H1 (cell line): ENCODE measurements at regions not wholly inside any gene's neighbourhood (a gene's known extent, or its start where the extent isn't known, plus 50 kb on each side); places are given as distances from the start of the nearest gene placed in this dataset.

ENCODE experiments used
- CTCF ChIA-PET: fragments of 300-600 bp; sonication (Branson Sonifier 250); formaldehyde crosslinking; loops from one replicate; lab custom pipeline; 2021; ENCODE audit not compliant: partially characterized antibody; lab: Charles Lee
- POLR2A ChIA-PET: fragments of 300-600 bp; sonication (Branson Sonifier 250); formaldehyde crosslinking; loops from one replicate; lab custom pipeline; 2021; ENCODE audit warnings: inconsistent platforms; ENCODE audit not compliant: partially characterized antibody; lab: Charles Lee
- DNase-seq, 2 experiments: peaks; one replicate each; pipeline versions ENCODE4 v3.0.0 to v3.0.0-alpha.2; 2010 to 2022; ENCODE audit warnings: low spot score in 2 of 2, low read depth in 1 of 2, mixed read lengths in 1 of 2
- FAIRE-seq: peaks from 2 replicates; lab custom pipeline; 2011; peaks lifted over from hg19 to GRCh38; lab: Jason Lieb, UNC
- H2AFZ ChIP-seq: 2 replicates; pipeline ENCODE4 v1.8.1; 2012; ENCODE audit warnings: low read length, inconsistent platforms
- H2AK5ac ChIP-seq: 2 replicates; pipeline ENCODE4 v1.6.1; 2013; ENCODE audit warnings: low read depth, low read length
- H2BK120ac ChIP-seq: replicated peaks from 2 replicates; pipeline ENCODE3; 2013; ENCODE audit warnings: low read depth, low read length, inconsistent platforms
- H2BK12ac ChIP-seq: 2 replicates; pipeline ENCODE4 v1.6.1; 2013; ENCODE audit warnings: low read depth, low read length
- H2BK15ac ChIP-seq: 2 replicates; pipeline ENCODE4 v1.6.1; 2013; ENCODE audit warnings: low read length
- H2BK20ac ChIP-seq: 2 replicates; pipeline ENCODE4 v1.6.1; 2013; ENCODE audit warnings: low read length
- H2BK5ac ChIP-seq: 2 replicates; pipeline ENCODE4 v1.6.1; 2013; ENCODE audit warnings: low read depth, low read length
- H3K14ac ChIP-seq: 2 replicates; pipeline ENCODE4 v1.6.1; 2013; ENCODE audit warnings: inconsistent platforms; ENCODE audit not compliant: insufficient read length
- H3K18ac ChIP-seq: 2 replicates; pipeline ENCODE4 v1.6.1; 2013; ENCODE audit warnings: low read length; ENCODE audit errors: extremely low read depth
- H3K23ac ChIP-seq: 2 replicates; pipeline ENCODE4 v1.6.1; 2013; ENCODE audit warnings: inconsistent platforms; ENCODE audit not compliant: insufficient read length
- H3K23me2 ChIP-seq: 2 replicates; pipeline ENCODE4 v1.6.1; 2013; ENCODE audit warnings: low read depth, low read length
- H3K27ac ChIP-seq: 2 replicates; pipeline ENCODE4 v1.6.1; 2011; ENCODE audit warnings: low read depth, low read length, inconsistent platforms
- H3K27me3 ChIP-seq, 4 experiments: replicated peaks in 1 of 4; 1 replicate in 1 of 4; 2 replicates in 3 of 4; pipeline versions ENCODE4 v1.6.1 to v1.8.1; 2011 to 2013; ENCODE audit warnings: low read length in 3 of 4, mild to moderate bottlenecking in 3 of 4, inconsistent platforms in 2 of 4, mixed read lengths in 2 of 4, moderate library complexity in 1 of 4; ENCODE audit not compliant: control insufficient read depth in 3 of 4, insufficient read depth in 3 of 4; ENCODE audit errors: extremely low read depth in 1 of 4
- H3K36me3 ChIP-seq, 4 experiments: 2 replicates each; pipeline versions ENCODE4 v1.6.1 to v1.8.1; 2011 to 2013; ENCODE audit warnings: mild to moderate bottlenecking in 4 of 4, low read length in 3 of 4, moderate library complexity in 2 of 4, control low read depth in 1 of 4, inconsistent platforms in 1 of 4; ENCODE audit not compliant: insufficient read depth in 4 of 4, control insufficient read depth in 2 of 4
- H3K4ac ChIP-seq: replicated peaks from 2 replicates; pipeline ENCODE3; 2013; ENCODE audit warnings: low read length, low read depth, mixed read lengths, inconsistent platforms; ENCODE audit not compliant: insufficient read length
- H3K4me1 ChIP-seq, 4 experiments: replicated peaks in 1 of 4; 1 replicate in 1 of 4; 2 replicates in 3 of 4; pipeline versions ENCODE4 v1.6.1 to v1.8.1; 2011 to 2013; ENCODE audit warnings: low read length in 3 of 4, inconsistent platforms in 2 of 4, mixed read lengths in 1 of 4; ENCODE audit not compliant: insufficient read depth in 4 of 4, control insufficient read depth in 3 of 4
- H3K4me2 ChIP-seq, 2 experiments: 2 replicates each; pipeline versions ENCODE4 v1.6.1 to v1.8.1; 2011 to 2013; ENCODE audit warnings: low read depth in 2 of 2, low read length in 2 of 2, control low read depth in 1 of 2, inconsistent platforms in 1 of 2, mild to moderate bottlenecking in 1 of 2; ENCODE audit not compliant: insufficient read depth in 1 of 2
- H3K4me3 ChIP-seq, 4 experiments: fragments of 200-600, 300-600 bp in 1 of 4; sonication (generic), shearing (Covaris generic), sonication (Bioruptor Twin) in 1 of 4; 2 replicates each; pipeline versions ENCODE4 v1.5.1 to v1.8.1; 2011 to 2016; ENCODE audit warnings: low read length in 4 of 4, low read depth in 3 of 4, control low read depth in 2 of 4, inconsistent platforms in 2 of 4, mild to moderate bottlenecking in 2 of 4, mixed read lengths in 1 of 4, moderate library complexity in 1 of 4; ENCODE audit not compliant: insufficient read depth in 2 of 4; ENCODE audit errors: extremely low read depth in 1 of 4
- H3K56ac ChIP-seq: replicated peaks from 2 replicates; pipeline ENCODE3; 2013; ENCODE audit warnings: low read depth, mild to moderate bottlenecking, mixed read lengths, low read length, inconsistent platforms; ENCODE audit not compliant: insufficient read length
- H3K79me1 ChIP-seq: 2 replicates; pipeline ENCODE4 v1.6.1; 2013; ENCODE audit warnings: low read depth, low read length, control low read depth
- H3K79me2 ChIP-seq, 2 experiments: 2 replicates each; pipeline versions ENCODE4 v1.6.1 to v1.8.1; 2012 to 2013; ENCODE audit warnings: low read length in 2 of 2, mild to moderate bottlenecking in 2 of 2, inconsistent platforms in 1 of 2; ENCODE audit not compliant: insufficient read depth in 2 of 2, control insufficient read depth in 1 of 2
- H3K9ac ChIP-seq, 4 experiments: replicated peaks in 1 of 4; 1 replicate in 1 of 4; 2 replicates in 3 of 4; pipeline versions ENCODE4 v1.6.1 to v1.8.1; 2011 to 2013; ENCODE audit warnings: low read depth in 3 of 4, low read length in 3 of 4, control low read depth in 2 of 4, mild to moderate bottlenecking in 2 of 4, moderate library complexity in 2 of 4, inconsistent platforms in 1 of 4; ENCODE audit errors: extremely low read depth in 1 of 4
- H3K9me3 ChIP-seq, 2 experiments: 2 replicates each; pipeline versions ENCODE4 v1.6.1 to v1.8.1; 2012 to 2013; ENCODE audit warnings: mild to moderate bottlenecking in 2 of 2, moderate library complexity in 2 of 2, control low read depth in 1 of 2, inconsistent platforms in 1 of 2, low read depth in 1 of 2, low read length in 1 of 2, mixed read lengths in 1 of 2; ENCODE audit not compliant: insufficient read depth in 2 of 2
- H4K20me1 ChIP-seq, 2 experiments: replicated peaks in 1 of 2; 2 replicates each; pipeline versions ENCODE3 to v1.8.1; 2011 to 2013; ENCODE audit warnings: inconsistent platforms in 2 of 2, low read length in 2 of 2, mild to moderate bottlenecking in 1 of 2; ENCODE audit not compliant: insufficient read depth in 2 of 2, control insufficient read depth in 1 of 2
- H4K5ac ChIP-seq: 2 replicates; pipeline ENCODE4 v1.6.1; 2013; ENCODE audit warnings: low read length, low read depth, mixed read lengths, inconsistent platforms; ENCODE audit not compliant: insufficient read length
- H4K8ac ChIP-seq: 2 replicates; pipeline ENCODE4 v1.8.0; 2013; ENCODE audit warnings: mild to moderate bottlenecking, moderate library complexity, low read length, inconsistent platforms; ENCODE audit not compliant: insufficient read depth; ENCODE audit errors: extremely low read depth
- H4K91ac ChIP-seq: replicated peaks from 2 replicates; pipeline ENCODE3; 2013; ENCODE audit warnings: low read length, mixed read lengths, inconsistent platforms; ENCODE audit not compliant: insufficient read length
- ASH2L ChIP-seq: fragments of 200-600, 300-600 bp; sonication (generic); IDR thresholded peaks from one replicate; pipeline ENCODE4 v1.7.1; 2017; ENCODE audit warnings: low read length
- CTBP2 ChIP-seq: IDR thresholded peaks from 2 replicates; pipeline ENCODE4 v1.7.0; 2011; ENCODE audit warnings: borderline replicate concordance, mild to moderate bottlenecking, moderate library complexity, mixed read lengths, low read length; ENCODE audit not compliant: insufficient read depth, insufficient read length
- MAFK ChIP-seq: IDR thresholded peaks from 2 replicates; pipeline ENCODE4 v1.6.1; 2012; ENCODE audit warnings: low read depth, mild to moderate bottlenecking, improper control_type of control experiment, low read length
- RAD21 ChIP-seq, 2 experiments: IDR thresholded peaks in 1 of 2; conservative IDR thresholded peaks in 1 of 2; 2 replicates each; pipeline ENCODE4 v1.6.1; 2011; ENCODE audit warnings: low read depth in 2 of 2, low read length in 2 of 2, improper control_type of control experiment in 1 of 2, inconsistent platforms in 1 of 2, mild to moderate bottlenecking in 1 of 2, moderate library complexity in 1 of 2
- RXRA ChIP-seq: IDR thresholded peaks from 2 replicates; pipeline ENCODE4 v1.6.1; 2011; ENCODE audit warnings: low read depth, mild to moderate bottlenecking, low read length, moderate library complexity; ENCODE audit not compliant: insufficient read depth
- SP4 ChIP-seq: IDR thresholded peaks from 2 replicates; pipeline ENCODE4 v1.6.1; 2012; ENCODE audit warnings: low read length, inconsistent platforms
- TAF1 ChIP-seq: IDR thresholded peaks from 2 replicates; pipeline ENCODE4 v1.6.1; 2011; ENCODE audit warnings: mild to moderate bottlenecking, low read depth, low read length
- ZNF274 ChIP-seq: IDR thresholded peaks from 2 replicates; pipeline ENCODE4 v1.7.0; 2012; ENCODE audit warnings: low read length, borderline replicate concordance; ENCODE audit errors: extremely low read depth
- WGBS, 2 experiments: shearing (Covaris generic) in 1 of 2; methylation state at CpG; one replicate each; pipeline versions ENCODE4 v1.1.6 to v1.1.7; 2013 to 2015; ENCODE audit warnings: low lambda C conversion rate in 2 of 2, mixed read lengths in 2 of 2, inconsistent platforms in 1 of 2, low coverage in 1 of 2, missing lambda C conversion rate in 1 of 2; ENCODE audit not compliant: insufficient replicate concordance in 2 of 2, insufficient coverage in 1 of 2, insufficient read length in 1 of 2; ENCODE audit errors: extremely low coverage in 1 of 2, missing lambda C conversion rate in 1 of 2; 5-methylcytosine and 5-hydroxymethylcytosine counted together

GRCh38 chr11:130727157-130728119 is 188.8 kb downstream of the SNX19 start:
- no peaks in the 10 kb centered on the region for H3K23me2 ChIP-seq
- 0 out of 2 replicates have a peak overlapping the region, but pooled peaks have one; percentile 10 for H2AFZ ChIP-seq
- ChIA-PET POLR2A (no interaction called here), CTCF (no interaction called here)
- no peak overlapping the region for H3K9ac ChIP-seq
- H3K4ac ChIP-seq, result no peak overlapping the region
- no peak overlapping the region for H2BK120ac ChIP-seq
- no peak overlapping the region for H3K27ac ChIP-seq
- peak overlapping the region; percentile 6; the same call in 1 of the 2 replicates for H2BK12ac ChIP-seq
- H2BK5ac ChIP-seq, result no peak overlapping the region
- no peaks in the 10 kb centered on the region for H3K36me3 ChIP-seq
- no peaks in the 10 kb centered on the region for H3K27me3 ChIP-seq
- no peak overlapping the region; the same call in 1 of the 2 replicates for H2BK20ac ChIP-seq
- H3K9me3 ChIP-seq, result peaks cover 5 to 9% of the 10 kb centered on the region in 2 experiments; a peak in 1 of 4 replicates
- DNase-seq (no peak), FAIRE-seq (no peak)
- no peaks in the 10 kb centered on the region for H3K79me2 ChIP-seq
- no peak overlapping the region for H3K4me3 ChIP-seq
- 86% methylated on average over 9 of the region's 9 CpGs; no CpG with 5 or more reads in 1 of the 2 experiments for WGBS, 2 experiments
- no peak overlapping the region for H2BK15ac ChIP-seq
- peak overlapping the region; percentile 7; the same call in 1 of the 2 replicates for H4K8ac ChIP-seq
- no peak overlapping the region for H3K4me2 ChIP-seq
- H2AK5ac ChIP-seq, result no peak overlapping the region
- H3K23ac ChIP-seq, result no peak overlapping the region
- no peak overlapping the region for H3K56ac ChIP-seq
- no peak overlapping the region for H3K14ac ChIP-seq
- H4K5ac ChIP-seq, result no peak overlapping the region
- H3K4me1 ChIP-seq, result no peaks in the 10 kb centered on the region; a peak in 1 of 7 replicates
- no peaks in the 10 kb centered on the region for H4K20me1 ChIP-seq
- no peak overlapping the region for H4K91ac ChIP-seq
- no peak overlapping the region for H3K18ac ChIP-seq
- H3K79me1 ChIP-seq, result no peaks in the 10 kb centered on the region
- TF ChIP-seq ASH2L (no peak), TAF1 (no peak), ZNF274 (no peak), MAFK (no peak), RXRA (no peak), CTBP2 (no peak), RAD21 (IDR thresholded peaks at IDR 0.05 in 1 of 2, conservative IDR thresholded peaks at IDR 0.05 in 1 of 2; ENCODE audit: low read depth in 2 of 2, low read length in 2 of 2) (no peak), SP4 (no peak)
